Endodermal cell (in vitro differentiated cells): ENCODE measurements at regions not wholly inside any gene's neighbourhood (a gene's known extent, or its start where the extent isn't known, plus 50 kb on each side); places are given as distances from the start of the nearest gene placed in this dataset.

Experiments
- DNase-seq: peaks from one replicate; pipeline ENCODE4 v3.0.0-alpha.2; 2017
- H3K27ac ChIP-seq: 2 replicates; pipeline ENCODE4 v1.5.1; 2013; ENCODE audit warnings: mild to moderate bottlenecking, low read depth, low read length, moderate library complexity
- H3K27me3 ChIP-seq: 2 replicates; pipeline ENCODE4 v1.6.1; 2013; ENCODE audit warnings: mild to moderate bottlenecking, low read length, moderate library complexity; ENCODE audit not compliant: insufficient read depth, control insufficient read depth, poor library complexity, severe bottlenecking
- H3K36me3 ChIP-seq: 2 replicates; pipeline ENCODE4 v1.7.0; 2013; ENCODE audit warnings: mild to moderate bottlenecking, low read length, moderate library complexity; ENCODE audit not compliant: control insufficient read depth, insufficient read depth
- H3K4me1 ChIP-seq: one replicate; pipeline ENCODE4 v1.7.0; 2013; ENCODE audit warnings: low read length; ENCODE audit not compliant: control insufficient read depth, insufficient read depth
- H3K4me3 ChIP-seq: 2 replicates; pipeline ENCODE4 v1.5.1; 2013; ENCODE audit warnings: mild to moderate bottlenecking, low read length, moderate library complexity
- H3K9ac ChIP-seq: 2 replicates; pipeline ENCODE4 v1.6.1; 2013; ENCODE audit warnings: mild to moderate bottlenecking, low read length, moderate library complexity; ENCODE audit not compliant: poor library complexity, severe bottlenecking; ENCODE audit errors: extremely low read depth
- H3K9me3 ChIP-seq: 2 replicates; pipeline ENCODE4 v1.6.1; 2013; ENCODE audit warnings: mild to moderate bottlenecking, low read length, moderate library complexity; ENCODE audit not compliant: control insufficient read depth
- H3K27ac Mint-ChIP-seq: 2 replicates; pipeline ENCODE4 v1.8.0; 2020; ENCODE audit warnings: mixed read lengths
- H3K27me3 Mint-ChIP-seq: 2 replicates; pipeline ENCODE4 v1.8.0; 2021; ENCODE audit warnings: mild to moderate bottlenecking, mixed read lengths; ENCODE audit not compliant: insufficient read depth
- H3K36me3 Mint-ChIP-seq: 2 replicates; pipeline ENCODE4 v1.8.0; 2020; ENCODE audit warnings: low read depth, mixed read lengths
- H3K4me1 Mint-ChIP-seq: 2 replicates; pipeline ENCODE4 v1.8.0; 2020; ENCODE audit warnings: mixed read lengths
- H3K4me3 Mint-ChIP-seq: 2 replicates; pipeline ENCODE4 v1.8.0; 2020; ENCODE audit warnings: mild to moderate bottlenecking, moderate library complexity, mixed read lengths
- H3K9me3 Mint-ChIP-seq: 2 replicates; pipeline ENCODE4 v1.8.0; 2020; ENCODE audit warnings: mild to moderate bottlenecking, mixed read lengths
- CTCF ChIP-seq: fragments of 200-600 bp; sonication (generic); conservative IDR thresholded peaks from 2 replicates; pipeline ENCODE4 v1.5.0; 2021; ENCODE audit warnings: antibody characterized with exemption, mild to moderate bottlenecking
- WGBS, 2 experiments: methylation state at CpG; one replicate each; pipeline versions ENCODE4 v1.1.5 to v1.1.7; 2013; ENCODE audit warnings: missing lambda C conversion rate in 2 of 2, mixed read lengths in 1 of 2; ENCODE audit not compliant: insufficient coverage in 1 of 2, insufficient read length in 1 of 2; 5-methylcytosine and 5-hydroxymethylcytosine counted together

GRCh38 chr5:2929779-2930178 is 178.3 kb upstream of the IRX2 start:
- Mint-ChIP-seq H3K9me3 (no peaks in the 10 kb centered on the region), H3K27ac (no peak overlapping the region), H3K4me1 (no peaks in the 10 kb centered on the region), H3K4me3 (no peak overlapping the region), H3K36me3 (no peaks in the 10 kb centered on the region), H3K27me3 (peaks cover 2% of the 10 kb centered on the region)
- no peak for DNase-seq
- Histone ChIP-seq H3K4me1 (no peaks in the 10 kb centered on the region), H3K27me3 (no peaks in the 10 kb centered on the region), H3K9ac (no peak overlapping the region), H3K36me3 (no peaks in the 10 kb centered on the region), H3K9me3 (no peaks in the 10 kb centered on the region), H3K4me3 (no peak overlapping the region), H3K27ac (no peak overlapping the region)
- no peak for TF ChIP-seq CTCF
- WGBS, 2 experiments, result 89 to 100% methylated on average over 2 to 10 of the region's 10 CpGs

DNA sequence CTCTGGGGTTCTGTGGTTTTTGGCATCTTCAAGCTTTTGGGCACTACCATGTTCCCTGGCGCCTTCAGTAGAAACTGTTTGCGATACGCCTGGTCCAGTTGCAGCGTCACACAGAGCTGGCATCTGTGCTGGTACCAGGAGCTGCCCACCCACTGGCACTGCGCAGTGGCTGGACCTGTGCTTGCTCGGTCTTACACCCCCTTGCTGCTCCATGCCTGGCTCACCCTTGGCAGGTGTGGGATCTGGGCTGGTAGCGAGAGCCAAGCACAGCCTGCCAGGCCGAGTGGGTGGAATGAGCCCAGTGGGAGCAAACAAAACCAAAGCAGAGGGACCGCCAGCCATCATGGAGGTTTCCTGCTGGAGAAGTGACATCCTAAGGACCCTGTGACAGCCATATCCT is 170.2 kb upstream of the IRX2 start:
- Mint-ChIP-seq H3K4me3 (no peak overlapping the region), H3K9me3 (peaks cover 14% of the 10 kb centered on the region), H3K36me3 (no peaks in the 10 kb centered on the region), H3K4me1 (no peaks in the 10 kb centered on the region), H3K27me3 (peaks cover 10% of the 10 kb centered on the region), H3K27ac (no peak overlapping the region)
- DNase-seq, result no peak
- Histone ChIP-seq H3K27me3 (no peaks in the 10 kb centered on the region), H3K9ac (no peak overlapping the region), H3K36me3 (no peaks in the 10 kb centered on the region), H3K4me3 (no peak overlapping the region), H3K4me1 (no peaks in the 10 kb centered on the region), H3K9me3 (peaks cover 4% of the 10 kb centered on the region), H3K27ac (no peak overlapping the region)
- WGBS, 2 experiments, result 93 to 94% methylated on average over 8 to 9 of the region's 9 CpGs
- TF ChIP-seq CTCF, result no peak

DNA sequence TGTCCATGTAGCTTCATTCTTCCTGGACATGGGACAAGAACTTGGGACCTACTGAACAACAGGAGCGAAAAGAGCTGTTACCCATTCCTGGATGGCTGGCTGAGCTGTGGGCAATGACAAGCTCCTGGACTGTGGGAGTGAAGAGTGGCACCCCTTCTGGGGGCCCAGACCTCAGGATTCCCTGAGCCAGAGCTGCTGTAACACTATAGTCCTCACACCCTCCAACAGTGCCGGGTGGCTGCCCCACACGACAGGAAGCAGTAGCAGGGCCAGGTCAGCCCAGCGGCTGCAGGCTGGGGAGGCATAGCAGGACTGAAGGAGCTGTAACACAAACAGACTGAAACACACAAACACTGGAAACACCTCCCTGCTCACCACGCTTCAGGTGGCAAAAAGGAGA is 169.7 kb upstream of the IRX2 start:
- Histone ChIP-seq H3K27me3 (no peaks in the 10 kb centered on the region), H3K27ac (no peak overlapping the region), H3K9ac (no peak overlapping the region), H3K4me1 (no peaks in the 10 kb centered on the region), H3K4me3 (no peak overlapping the region), H3K36me3 (no peaks in the 10 kb centered on the region), H3K9me3 (peaks cover 4% of the 10 kb centered on the region)
- peaks cover 14% of the 10 kb centered on the region for H3K9me3 Mint-ChIP-seq
- no peak for TF ChIP-seq CTCF
- no peak overlapping the region for H3K4me3 Mint-ChIP-seq
- peaks cover 13% of the 10 kb centered on the region for H3K27me3 Mint-ChIP-seq
- no peak for DNase-seq
- H3K4me1 Mint-ChIP-seq, result no peaks in the 10 kb centered on the region
- 94% methylated on average over 5 of the region's 5 CpGs; no CpG with 5 or more reads in 1 of the 2 experiments for WGBS, 2 experiments
- H3K36me3 Mint-ChIP-seq, result no peaks in the 10 kb centered on the region
- H3K27ac Mint-ChIP-seq, result no peak overlapping the region
